HG02588 (cell line): ENCODE measurements at regions not wholly inside any gene's neighbourhood (a gene's known extent, or its start where the extent isn't known, plus 50 kb on each side); places are given as distances from the start of the nearest gene placed in this dataset.
"Not testable (repeated sequence)": the region's sequence is repeated elsewhere in the genome, so short reads cannot be mapped to it uniquely, and the experiment has no call there.

ENCODE experiments used
- ATAC-seq: cut with Tn5 transposase; IDR thresholded peaks from one replicate; pipeline ENCODE4 v1.9.1; 2021; ENCODE audit warnings: mild to moderate bottlenecking, moderate library complexity; ENCODE audit not compliant: unreplicated experiment

- no peak for ATAC-seq
These were observed 254.5 kb downstream of the AHR start for GRCh38 chr7:17552952-17553351.

GRCh38 chr7:17554341-17555015 lies 256.0 kb downstream of the AHR start:
- no peak for ATAC-seq

GRCh38 chr7:17556247-17556956 lies 257.9 kb downstream of the AHR start:
- ATAC-seq: no peak

- no peak for ATAC-seq
These were observed 258.8 kb downstream of the AHR start for GRCh38 chr7:17557251-17557671.

GRCh38 chr7:17558135-17558534 lies 259.7 kb downstream of the AHR start:
- no peak for ATAC-seq

GRCh38 chr7:17558558-17559332 lies 260.3 kb downstream of the AHR start:
- ATAC-seq: no peak

- ATAC-seq: no peak
These were observed 260.9 kb downstream of the AHR start for GRCh38 chr7:17559388-17559787.

- no peak for ATAC-seq
These were observed 262.1 kb downstream of the AHR start for GRCh38 chr7:17560516-17560915.

- no peak for ATAC-seq
These were observed 262.5 kb downstream of the AHR start for GRCh38 chr7:17560966-17561365.

GRCh38 chr7:17564678-17565212 lies 266.3 kb downstream of the AHR start:
- no peak for ATAC-seq

- no peak for ATAC-seq
These were observed 281.7 kb downstream of the AHR start for GRCh38 chr7:17580141-17580540.

GRCh38 chr7:17580856-17581255 lies 282.4 kb downstream of the AHR start:
- no peak for ATAC-seq

GRCh38 chr7:17581301-17581700 lies 282.8 kb downstream of the AHR start:
- ATAC-seq: no peak

- ATAC-seq: not testable (repeated sequence)
These were observed 284.2 kb downstream of the AHR start for GRCh38 chr7:17582696-17583095.

- no peak for ATAC-seq
These were observed 285.3 kb downstream of the AHR start for GRCh38 chr7:17583786-17584185.

GRCh38 chr7:17584822-17585221 lies 286.4 kb downstream of the AHR start:
- ATAC-seq: no peak

GRCh38 chr7:17586711-17587110 lies 288.3 kb downstream of the AHR start:
- ATAC-seq: no peak

- no peak for ATAC-seq
These were observed 290.3 kb downstream of the AHR start for GRCh38 chr7:17588730-17589129.

GRCh38 chr7:17589671-17590070 lies 291.2 kb downstream of the AHR start:
- ATAC-seq: no peak

GRCh38 chr7:17590221-17590620 lies 291.8 kb downstream of the AHR start:
- ATAC-seq: no peak

- no peak for ATAC-seq
These were observed 295.5 kb downstream of the AHR start for GRCh38 chr7:17593819-17594419.
